HG03442 (cell line): ENCODE measurements at regions not wholly inside any gene's neighbourhood (a gene's known extent, or its start where the extent isn't known, plus 50 kb on each side); places are given as distances from the start of the nearest gene placed in this dataset.

Source experiments
- ATAC-seq: cut with Tn5 transposase; IDR thresholded peaks from one replicate; pipeline ENCODE4 v1.9.1; 2021; ENCODE audit warnings: mild to moderate bottlenecking, moderate library complexity; ENCODE audit not compliant: unreplicated experiment

DNA sequence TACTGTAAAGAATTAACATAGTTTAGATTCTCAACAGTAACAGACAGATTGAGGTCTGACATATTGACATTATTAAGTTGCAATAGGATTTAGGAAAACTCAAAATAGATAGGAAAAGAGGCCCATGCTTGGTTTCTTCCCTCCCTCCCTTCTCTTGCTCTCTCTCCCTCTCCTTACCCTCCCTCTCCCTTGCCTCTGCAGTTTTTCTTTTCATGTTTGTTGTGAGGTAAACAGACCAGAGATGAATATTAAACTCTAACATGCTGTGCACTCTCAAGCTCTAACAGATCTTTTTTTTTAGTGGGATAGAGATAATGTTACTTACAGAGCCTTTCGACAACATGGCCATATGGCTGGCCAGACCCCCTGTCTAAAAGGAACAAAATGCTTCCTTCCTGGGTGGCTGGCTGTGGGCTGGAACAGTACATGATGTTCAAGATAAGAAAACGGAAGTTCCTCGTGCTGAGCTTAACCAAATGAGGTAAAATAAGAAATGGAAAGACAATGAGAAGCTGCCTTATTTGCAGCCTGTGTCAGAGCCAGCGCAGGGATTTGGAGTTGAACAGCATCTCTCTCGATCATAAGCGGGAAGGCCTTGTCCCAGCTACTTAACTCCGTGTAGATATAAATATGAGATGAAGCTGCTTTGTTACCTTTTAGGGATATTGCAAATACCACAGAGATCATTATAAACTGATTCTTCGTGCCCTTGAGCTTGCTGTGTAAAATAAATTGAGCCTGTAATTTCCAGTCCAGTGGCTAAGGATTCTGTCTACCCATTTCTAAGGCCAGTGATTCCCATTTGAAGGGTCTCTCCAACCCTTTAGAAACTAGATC lies 391.9 kb upstream of the NPVF start:
- ATAC-seq: no peak

DNA sequence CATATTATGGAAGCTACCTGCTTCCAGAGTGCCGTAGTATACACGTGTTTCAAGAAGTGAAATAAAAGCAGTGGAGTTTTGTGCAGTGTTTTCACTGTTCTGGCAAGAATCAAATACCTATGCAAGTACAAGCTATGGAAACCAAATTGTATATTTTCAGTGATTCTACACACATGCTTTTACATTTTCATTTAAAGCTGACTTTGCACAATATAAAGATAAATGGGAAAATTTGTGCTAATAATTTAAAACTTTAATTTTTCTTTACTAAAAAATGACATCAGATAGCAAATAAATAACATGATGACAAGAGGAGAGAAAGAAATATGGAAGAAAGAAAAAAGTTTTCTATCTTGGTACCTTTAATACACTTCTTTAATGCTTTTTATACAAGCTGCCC lies 393.7 kb upstream of the NPVF start:
- ATAC-seq: no peak

DNA sequence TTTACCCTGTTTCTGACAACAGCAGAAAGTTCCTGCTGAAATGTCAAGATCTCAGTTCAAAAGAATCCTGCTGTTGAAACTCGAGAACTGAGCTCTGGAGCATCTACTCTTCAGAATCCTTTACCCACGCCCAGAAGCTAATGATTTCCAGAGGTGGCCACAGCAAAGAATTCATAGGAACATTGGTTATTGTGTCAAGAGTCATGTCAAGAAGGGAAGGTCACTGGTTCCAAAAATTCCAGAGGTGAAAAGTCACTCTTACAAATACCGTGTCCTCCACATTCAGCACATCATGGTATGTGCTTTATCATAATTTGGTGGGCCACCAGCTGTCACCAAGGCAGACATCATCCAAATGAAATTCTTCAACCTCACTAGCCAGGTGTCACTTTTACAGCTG lies 394.4 kb upstream of the NPVF start:
- no peak for ATAC-seq

DNA sequence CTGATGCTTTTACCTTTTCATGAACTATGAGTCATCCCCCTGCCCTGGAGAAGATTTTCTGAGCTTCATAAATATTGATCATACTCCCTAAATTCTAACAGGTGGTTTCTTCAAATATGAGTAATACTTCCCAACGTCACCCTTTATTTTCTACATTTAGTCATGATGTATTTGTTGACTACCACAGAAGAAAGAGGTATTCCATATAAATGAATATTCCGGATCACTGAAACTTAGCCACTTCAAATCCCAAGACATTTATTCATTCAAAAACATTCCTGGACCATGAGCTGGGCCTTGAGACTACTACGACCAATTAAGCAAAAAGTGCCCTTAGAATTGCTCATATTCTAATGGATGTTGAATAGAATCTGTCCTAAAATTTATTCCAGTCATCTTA lies 395.8 kb upstream of the NPVF start:
- ATAC-seq: no peak

DNA sequence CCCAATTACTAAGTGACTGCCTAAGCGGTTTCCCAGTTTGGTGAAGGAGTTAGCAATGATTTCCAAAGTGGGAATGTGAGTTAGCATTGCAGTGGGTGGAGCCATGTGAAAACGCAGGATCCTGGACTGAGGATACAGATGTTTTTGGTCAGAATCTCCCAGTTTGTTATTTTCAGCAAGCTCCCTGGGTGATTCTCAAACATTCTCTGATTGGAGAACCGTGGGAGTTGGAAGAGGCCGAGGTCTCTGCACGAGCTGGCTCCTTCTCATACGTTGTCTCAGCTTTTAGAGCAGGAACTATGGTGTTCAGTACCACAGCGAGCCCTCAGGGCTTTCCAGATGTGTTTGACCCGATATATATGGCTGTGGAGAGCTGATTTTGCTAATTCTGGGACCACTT lies 396.5 kb upstream of the NPVF start:
- ATAC-seq: no peak

DNA sequence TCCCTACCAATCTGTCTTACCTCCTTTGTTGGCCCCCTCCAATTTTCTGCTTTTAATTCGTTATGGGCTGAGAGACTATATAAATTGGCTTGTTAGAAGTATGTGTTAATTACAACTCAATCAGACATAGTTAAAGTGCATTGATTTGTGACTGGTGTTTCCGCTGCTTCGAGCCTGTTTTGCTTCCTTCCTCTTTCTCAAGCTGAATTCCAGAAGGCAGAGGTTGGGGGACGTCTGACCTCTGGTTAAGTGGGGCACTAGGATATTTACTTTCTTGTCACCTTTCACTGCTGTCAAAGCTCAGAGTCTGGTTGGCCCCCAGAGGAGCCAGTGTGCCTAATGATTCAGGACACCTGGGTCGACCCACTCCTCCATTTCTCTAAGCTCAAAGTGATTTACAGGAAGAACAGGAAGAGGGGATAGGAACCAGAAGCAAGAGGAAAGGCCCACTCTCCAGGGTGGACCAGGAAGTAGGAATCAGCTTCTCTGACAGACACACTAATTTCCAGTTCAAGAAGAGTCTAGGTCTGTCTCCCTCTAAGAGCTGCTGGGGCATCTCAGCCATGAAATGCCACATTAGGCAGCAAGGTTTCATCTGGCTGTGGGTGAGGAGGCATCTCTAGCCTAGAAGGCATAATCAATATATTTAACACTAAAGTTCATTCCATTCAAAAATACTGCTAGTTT lies 397.2 kb upstream of the NPVF start:
- ATAC-seq: no peak

DNA sequence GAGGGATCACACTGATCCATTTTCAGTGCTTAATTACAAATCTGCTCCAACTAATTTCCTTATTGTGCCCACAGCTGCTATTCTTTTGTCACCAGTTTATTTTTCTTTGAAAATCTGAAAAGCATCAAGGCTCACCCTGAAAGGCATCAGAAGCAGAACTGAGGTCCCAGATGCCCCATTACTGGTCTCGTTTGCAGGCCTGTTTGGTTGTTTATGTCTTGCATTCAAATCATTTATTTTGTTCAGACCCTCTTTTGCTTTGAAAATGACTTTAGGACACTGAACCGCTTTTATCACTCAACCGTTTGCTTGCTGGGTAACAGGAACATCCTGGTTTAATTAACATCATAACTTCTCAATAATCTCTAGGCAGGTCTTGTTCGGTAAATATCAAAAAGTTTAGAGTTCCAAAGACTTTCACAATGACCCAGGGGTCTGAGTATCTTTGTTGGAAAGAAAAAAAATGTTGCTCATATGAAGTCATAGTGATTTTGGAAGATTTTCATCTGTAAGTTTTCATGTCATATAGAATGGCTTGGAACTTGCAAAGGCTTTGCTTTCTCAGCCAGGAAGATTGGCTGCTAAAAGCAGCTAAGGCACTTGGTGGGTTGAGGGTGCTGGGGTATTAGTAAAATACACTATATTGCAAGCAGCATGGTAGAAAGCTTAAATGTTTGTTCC lies 398.3 kb upstream of the NPVF start:
- no peak for ATAC-seq

DNA sequence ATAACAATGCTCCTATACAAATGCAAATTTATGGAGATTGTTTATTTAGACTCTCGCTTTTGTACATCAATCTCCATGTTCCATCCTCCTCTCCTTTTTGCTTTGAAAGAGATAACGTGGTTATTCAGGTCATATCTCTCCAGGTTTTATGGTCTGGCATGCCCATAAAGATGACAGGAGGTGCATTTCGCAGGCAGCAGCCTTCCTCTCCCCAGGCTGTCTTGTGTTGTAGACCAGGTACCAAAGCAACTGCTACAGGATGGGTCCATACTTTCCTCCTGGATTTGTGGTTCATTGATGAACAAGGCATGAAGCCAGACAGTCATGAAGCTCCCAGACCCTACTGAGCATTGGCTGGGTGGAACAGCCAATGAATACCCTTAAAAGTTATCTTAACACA lies 400.2 kb upstream of the NPVF start:
- no peak for ATAC-seq

DNA sequence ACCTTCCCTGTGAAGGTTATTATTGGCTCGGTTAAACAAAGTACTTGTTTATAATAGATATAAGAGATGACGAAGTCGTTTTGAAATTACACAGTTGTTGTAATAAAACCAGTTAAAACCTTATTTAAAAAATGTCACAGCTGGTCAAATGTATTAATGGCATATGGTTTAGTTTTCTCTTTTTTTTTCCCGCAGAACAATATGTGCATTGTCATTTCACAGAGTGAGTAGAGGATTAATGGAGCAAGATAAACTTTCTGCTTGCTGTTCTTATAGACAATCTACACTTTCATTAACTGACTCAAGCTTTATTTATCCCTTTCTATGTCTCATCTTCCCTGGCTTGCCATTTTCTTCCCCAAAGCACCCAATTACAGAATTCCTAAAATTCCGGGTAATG lies 404.3 kb upstream of the NPVF start:
- no peak for ATAC-seq

DNA sequence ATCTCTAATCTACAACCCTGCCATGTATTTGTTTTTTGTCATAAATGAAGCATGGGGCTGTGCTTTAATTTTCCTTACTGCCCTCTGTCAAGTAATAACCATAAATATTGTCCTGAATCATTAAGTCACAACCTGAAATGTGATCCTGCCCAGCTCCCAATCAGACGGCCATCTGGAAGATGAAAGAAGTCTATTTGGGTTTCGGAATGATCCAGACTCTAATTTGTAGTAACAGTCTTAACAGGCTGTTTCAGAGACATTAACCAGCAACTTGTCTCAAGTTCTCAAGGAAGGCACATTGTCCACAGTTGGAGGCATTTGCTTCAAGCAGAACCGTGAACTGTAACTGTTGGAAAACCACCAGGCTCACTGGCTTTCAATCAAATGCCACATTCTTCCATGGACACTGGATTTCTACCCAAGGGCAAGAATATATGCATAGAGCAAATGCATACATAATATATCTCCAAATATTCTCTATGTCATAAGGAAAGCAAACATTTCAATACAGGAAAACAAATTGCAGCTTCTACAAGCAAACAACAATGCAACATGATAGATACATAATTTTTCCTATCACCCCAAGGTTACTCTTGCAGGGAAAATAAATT lies 405.2 kb upstream of the NPVF start:
- no peak for ATAC-seq

DNA sequence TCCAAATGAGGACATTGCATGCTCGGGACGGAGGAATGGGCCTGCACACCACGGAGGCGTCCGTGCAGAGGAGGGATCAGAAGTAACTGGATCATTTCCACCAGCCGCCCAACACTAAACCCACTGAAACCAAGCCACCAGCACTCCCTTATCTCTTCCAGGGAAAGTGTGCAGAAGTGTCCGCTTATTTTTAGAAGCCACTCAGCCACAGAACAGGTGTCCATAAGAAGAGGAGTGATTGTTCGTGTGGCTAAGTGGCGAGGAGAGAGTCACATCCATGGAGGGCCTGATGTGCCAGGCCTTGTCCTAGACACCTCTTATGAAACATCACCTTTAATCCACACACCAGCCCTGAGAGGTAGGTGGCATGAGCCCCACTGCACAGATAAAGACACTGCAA lies 407.9 kb upstream of the NPVF start:
- ATAC-seq: no peak

DNA sequence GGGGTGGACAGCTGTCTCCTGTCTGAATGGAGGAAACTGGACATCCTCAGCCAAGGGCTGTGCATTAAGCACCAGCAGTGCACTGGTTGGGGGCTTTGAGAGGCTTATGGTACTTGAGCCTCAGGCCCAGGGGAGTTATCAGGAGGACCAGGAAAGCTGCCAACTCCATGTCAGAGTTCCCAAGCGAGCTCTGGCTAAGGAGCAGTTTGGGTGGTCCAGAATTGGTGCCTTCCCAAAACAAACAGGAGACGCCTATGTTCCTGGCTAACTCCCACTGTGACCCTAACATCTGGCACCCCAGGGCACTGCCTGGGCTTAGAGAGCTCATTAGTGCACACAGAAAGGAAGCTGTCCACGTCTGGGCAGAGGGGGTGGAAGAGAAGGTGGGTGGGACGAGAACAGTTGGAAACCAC lies 408.6 kb upstream of the NPVF start:
- no peak for ATAC-seq

DNA sequence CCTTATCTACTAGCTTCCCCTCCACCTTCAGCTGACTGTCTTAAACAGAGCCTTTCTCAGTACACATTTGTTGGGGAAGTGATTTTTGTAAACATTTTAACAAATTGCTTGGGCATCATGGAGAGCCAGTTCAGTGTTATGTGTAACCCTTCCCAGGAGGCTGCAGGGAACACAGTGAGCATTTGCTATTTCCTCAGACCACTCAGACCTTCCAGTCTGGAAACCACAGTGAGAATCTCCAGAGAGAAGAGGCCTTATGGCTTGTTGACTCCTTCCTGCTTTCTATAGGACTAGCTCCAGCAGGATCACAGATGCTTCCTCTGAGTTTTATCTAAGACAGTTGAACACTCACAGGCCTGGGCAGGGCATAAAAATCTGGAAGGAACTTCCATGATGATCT lies 409.8 kb upstream of the NPVF start:
- no peak for ATAC-seq

DNA sequence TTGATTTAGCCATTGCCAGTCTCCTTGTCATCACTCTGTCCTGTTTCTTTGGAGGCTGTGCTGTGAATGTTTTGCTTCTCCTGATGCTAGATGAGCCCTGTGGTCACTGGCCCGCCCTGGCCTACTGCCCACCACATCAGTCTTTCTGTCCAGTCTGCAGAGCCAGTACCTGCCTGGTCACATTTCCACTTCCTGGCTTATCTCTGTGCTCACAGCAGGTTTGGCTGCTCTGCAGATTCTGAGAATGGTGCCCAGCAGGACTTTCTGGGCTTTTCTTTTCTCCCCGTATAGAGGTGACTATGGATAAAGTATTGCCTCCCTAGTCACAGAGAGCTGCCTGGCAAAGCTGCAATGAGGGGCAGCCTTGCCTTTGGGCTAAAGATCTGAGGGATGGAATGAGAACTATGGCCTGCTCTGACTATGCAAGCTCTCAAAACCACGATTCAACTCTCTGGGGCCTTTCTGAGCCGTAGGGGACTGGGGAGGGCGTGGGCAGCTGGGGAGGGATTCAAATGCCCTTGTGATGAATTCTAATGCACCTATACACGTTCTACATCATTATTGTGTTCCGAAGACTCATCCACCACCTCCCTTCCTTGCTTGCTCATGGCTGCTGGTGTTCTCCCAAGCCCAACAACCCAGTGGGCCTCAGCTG lies 410.4 kb upstream of the NPVF start:
- no peak for ATAC-seq

DNA sequence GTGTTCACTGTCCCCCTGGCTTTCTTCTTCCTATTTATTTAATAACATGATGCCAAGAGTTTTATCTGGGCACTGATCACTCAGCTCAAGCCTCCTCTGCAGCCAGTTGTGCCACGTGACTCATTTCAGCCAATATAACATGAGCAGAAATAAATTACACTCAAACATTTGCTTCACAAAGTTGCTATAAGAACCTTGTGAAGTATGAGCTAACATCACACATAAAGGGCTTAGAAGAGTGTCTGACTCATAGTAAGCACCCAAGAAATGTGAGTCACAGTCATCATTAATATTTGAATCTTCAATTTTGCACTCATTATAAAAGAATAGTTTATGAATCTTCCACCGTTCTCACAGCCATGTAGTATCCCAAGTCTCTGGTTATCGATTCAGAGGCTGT lies 414.6 kb upstream of the NPVF start:
- no peak for ATAC-seq

DNA sequence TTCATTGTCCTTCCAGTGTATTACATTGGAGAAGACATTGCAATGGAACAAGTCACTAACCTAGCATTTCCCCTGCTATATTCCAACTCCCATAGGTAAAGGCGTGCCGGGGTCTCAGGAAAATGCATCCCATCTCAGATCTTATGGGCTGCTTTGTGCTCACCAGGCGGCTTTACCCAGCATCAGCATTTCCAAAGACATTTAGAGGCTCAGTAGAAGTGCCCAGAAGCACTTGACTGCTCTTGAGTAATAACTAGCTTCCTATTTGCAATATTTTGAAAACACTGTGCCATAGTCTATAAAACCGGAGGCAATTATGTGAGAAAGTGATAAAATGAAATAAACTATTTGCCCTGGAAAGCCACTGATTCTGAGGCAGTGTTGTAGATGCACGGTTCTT lies 415.0 kb upstream of the NPVF start:
- ATAC-seq: no peak

DNA sequence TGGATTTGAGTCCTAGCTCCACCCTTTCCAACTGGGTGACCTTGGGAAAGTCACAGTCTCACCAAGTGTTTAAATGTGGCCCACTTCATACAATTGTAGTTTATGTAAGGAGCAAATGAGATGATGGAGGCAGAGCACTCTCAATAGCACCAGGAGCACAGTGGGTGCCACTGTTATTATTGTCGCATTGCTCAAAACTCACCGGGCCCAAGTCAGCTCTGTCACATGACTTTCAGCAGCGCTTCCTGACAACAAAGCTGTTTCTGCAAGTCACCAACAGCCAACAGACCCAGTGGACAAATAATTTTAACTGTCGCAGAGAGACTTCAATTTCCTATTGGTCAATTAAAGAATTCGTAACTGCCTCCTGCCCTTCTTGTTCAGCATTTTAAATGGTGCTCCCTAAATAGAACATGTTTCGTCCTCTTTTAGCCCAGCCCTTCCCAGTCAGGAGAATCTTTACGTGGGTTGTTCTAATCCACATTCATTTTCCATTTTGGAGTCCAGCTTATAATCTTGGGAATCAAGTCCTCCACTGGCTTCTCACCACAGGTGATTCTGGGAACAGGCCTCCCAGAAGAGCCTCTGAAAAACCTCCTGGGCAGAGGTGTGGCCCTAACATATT lies 415.6 kb upstream of the NPVF start:
- ATAC-seq: no peak

DNA sequence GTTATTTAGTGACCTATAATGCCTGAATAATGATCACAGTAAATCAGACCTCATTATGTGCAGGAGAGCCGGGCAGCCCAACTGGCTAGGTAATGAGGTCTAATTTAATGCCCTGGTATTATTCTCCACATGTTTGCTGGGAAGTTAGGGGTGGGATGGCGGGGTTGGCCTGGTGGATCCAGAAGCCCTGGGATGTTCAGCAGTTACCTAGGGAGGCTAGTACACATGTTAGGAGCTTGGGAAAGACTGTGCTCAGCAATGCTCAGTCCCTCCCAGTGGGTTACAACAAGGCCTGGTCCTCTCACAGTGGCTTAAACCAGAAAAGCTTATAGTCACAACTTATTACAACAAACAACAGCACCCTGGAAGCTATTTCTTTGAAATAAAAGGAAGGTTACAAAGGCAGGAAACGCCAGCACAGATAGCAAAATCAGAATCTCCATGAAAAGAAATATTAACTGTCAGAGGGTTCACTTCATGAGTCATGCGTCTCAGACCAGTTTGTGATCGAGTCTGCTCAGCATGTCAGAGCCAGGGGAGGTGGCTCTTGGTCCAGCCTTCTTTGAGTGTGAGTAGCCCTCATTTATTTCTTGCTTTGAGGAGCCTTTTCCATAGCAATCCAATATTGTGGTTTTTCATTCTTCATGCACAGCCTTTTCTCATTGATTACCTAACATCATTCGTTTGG lies 418.6 kb upstream of the NPVF start:
- no peak for ATAC-seq

DNA sequence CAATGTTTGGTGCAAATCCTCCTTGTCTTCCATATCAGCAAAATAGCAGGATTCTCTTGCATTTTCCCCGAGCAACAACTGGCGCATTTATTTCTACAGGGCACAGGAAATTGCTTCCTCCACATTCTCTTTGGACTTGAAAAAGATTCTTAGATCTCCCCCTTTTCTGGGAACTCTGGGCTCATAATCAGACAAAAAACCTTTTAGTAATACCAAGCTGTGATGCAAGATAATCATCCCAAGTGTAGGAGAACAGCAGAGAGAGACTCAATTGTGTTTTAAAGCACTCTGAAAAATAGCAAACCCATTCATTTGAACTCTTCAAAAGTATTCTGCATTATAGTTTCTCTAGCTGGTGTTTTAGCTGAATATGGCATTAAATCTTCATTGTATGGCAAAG lies 419.6 kb upstream of the NPVF start:
- no peak for ATAC-seq

DNA sequence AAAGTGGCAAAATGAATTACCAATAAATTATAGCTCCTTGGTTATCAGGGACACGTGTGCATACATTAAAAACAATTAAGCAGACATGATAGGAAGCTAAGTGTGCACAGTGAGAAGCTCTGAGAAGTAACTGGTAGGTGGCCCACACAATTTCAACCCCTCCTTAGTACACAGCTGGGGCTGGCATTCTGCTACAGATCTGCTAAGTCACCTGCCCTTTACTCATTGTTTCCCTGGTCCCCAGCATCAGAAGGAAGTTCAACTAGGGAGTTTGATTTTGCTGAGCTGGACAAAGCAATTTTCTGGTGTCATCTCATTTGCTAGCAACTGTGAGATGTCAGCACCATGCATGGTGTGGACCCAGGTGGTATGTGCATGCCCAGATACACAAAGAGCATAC lies 424.1 kb upstream of the NPVF start:
- ATAC-seq: no peak
